HG03175 (cell line): ENCODE measurements at regions not wholly inside any gene's neighbourhood (a gene's known extent, or its start where the extent isn't known, plus 50 kb on each side); places are given as distances from the start of the nearest gene placed in this dataset.

ENCODE experiments used
- ATAC-seq: cut with Tn5 transposase; IDR thresholded peaks from one replicate; pipeline ENCODE4 v1.9.1; 2021; ENCODE audit warnings: mild to moderate bottlenecking, moderate library complexity; ENCODE audit not compliant: unreplicated experiment

DNA sequence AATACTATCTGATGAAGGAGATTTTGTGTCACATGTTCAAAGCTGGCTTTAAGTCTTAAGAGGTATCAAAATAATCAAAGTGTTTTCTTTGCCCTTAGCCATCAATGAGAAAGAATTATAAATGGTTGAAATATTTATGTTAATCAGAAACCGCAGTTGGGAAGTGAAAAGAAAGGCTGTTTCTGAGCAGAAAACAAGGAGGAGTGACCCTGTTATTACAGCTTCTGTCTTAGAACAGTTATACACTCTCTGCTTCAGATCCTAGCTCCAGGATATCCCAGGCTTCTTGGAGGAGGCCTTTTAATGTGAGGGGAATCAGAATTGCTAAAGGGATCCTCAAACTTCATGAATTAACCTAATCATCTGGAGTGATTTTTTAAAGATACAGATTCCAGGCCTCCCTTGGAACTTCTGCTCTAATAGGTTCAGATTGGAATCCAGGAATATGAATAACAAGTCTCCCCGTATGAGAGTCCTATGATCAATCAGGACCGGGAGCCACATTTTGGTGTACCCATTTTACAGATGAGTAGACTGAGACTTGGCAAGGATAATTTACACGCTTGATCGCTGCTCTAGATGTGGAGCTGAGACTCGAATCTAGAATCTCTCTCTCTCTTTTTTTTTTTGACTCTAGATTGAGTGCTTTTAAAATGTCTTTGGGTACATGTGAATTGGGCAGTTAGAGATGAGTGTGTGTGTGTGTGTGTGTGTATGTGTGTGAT is 50.8 kb upstream of the JAG1 start:
- ATAC-seq: no peak

- ATAC-seq: no peak
These were observed 55.3 kb upstream of the JAG1 start for GRCh38 chr20:10728873-10729670.

- no peak for ATAC-seq
These were observed 56.0 kb upstream of the JAG1 start for GRCh38 chr20:10729785-10730184.

DNA sequence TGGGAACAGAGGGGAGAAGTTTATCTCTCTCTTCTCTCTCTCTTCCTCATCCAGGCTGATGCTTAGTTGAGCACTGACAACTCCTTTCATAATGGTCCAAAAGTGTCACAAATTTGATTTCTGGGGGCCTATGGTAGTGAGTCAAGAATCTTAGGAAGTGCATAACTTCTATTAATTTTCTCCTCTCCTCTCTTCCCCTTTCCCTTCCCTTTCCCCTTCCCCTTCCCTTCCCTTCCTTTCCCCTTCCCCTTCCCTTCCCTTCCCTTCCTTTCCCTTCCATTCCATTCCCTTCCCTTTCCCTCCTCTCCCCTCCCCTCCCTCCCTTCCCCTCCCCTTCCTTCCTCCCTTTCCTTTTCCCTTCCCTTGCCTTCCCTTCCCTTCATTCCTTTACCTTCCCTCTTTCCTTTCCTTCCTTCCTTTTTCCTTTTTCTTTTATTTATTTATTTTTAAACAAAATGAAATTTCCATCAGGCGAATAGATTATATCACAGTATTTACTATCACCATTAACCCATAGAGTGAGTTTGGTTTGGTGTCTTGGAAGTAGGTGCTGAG is 56.9 kb upstream of the JAG1 start:
- ATAC-seq: no peak

- ATAC-seq: no peak
These were observed 57.6 kb upstream of the JAG1 start for GRCh38 chr20:10731190-10731965.

DNA sequence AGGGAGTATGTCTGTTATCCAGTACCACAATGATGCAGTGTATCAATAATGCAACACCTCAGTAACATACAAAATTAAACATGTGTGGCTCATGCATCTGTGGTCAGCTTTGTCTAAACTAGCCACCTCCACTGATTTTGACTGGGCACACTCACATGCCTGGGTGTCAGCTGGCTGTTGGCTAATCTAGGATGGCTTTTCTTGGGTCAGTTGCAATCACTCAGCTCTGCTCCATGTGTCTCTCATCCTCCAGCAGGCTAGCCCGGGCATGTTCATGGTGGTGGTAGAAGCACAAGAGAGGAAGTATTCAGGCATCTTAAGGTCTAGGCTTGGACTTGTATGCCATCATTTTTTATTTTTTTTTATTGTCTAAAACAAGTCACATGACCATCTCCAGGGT is 59.3 kb upstream of the JAG1 start:
- no peak for ATAC-seq

DNA sequence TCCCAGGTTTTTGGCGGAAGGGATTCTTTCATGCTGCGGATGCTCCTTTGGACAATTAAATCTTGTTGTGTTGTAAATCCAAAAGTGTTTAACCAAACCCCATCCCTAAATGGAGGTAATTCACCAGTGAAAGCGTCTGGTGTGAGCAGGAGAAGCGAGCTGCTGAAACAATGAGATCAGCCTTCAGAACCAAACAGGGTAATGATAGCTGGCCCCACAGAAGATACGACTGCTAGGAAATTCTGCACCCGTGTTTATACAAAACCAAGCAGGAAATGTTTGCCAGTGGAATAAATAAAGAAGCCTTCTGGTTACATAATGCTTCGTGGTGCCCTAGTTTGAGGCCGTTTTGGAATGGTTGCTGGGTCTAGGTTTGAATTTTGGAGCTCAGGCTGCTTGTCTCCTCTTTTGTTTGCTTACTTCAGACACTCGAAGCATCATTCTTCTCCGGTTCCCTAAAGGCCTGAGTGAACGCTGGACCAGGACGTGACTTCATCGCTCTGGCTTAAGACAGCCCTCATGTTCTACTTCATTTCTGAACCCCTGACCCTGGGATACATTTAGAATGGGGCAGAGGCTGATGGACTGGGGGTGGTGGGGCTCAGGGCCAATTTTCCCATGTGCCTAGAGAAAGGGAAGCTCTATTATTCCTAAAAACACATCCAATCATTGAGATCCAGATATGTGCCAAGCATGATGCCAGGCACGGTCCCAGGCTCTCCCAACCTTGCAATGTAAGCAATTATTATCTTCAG is 61.6 kb upstream of the JAG1 start:
- no peak for ATAC-seq

DNA sequence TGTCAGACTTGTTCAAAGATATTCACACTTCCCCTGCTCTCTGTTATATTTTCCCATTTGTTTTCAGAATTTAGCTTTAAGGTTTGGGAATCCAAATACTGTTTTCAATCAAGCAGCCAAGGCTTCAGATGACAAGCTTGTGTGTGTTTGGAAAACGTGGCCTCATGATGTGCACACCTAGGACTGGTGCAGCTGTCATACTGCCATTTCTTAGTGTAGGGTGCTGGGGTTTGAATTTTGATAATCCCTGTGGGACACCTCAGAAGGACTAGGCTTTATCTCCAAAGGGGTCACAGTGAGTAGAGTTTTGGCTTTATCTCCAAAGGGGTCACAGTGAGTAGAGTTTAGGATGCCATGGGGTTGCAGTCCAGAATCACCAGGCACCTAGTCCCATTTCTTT is 65.3 kb upstream of the JAG1 start:
- ATAC-seq: no peak

- ATAC-seq: no peak
These were observed 65.8 kb upstream of the JAG1 start for GRCh38 chr20:10739566-10739965.

DNA sequence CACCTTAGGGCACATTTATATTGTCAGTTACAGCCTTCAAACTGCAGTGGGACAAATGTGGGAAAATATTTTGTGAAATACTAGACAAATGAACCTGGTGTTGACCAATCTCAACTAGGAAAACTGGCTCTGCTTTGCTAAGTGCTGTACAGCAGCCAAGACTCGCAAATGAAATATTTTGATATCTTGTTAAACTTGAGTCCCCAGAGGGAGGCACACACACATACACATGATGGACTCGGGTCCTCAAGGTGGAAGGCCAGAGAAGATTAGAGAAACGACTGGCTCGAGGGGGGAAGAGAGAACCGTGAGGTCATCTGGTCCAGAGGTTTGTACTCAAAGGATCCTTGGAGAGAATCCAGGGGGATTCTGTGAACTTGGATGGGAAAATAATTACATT is 67.3 kb upstream of the JAG1 start:
- no peak for ATAC-seq

GRCh38 chr20:10745790-10746189 is 72.0 kb upstream of the JAG1 start:
- no peak for ATAC-seq

- no peak for ATAC-seq
These were observed 73.2 kb upstream of the JAG1 start for GRCh38 chr20:10747019-10747418.

GRCh38 chr20:10749084-10749483 is 75.3 kb upstream of the JAG1 start:
- no peak for ATAC-seq

- no peak for ATAC-seq
These were observed 78.4 kb upstream of the JAG1 start for GRCh38 chr20:10752206-10752605.

DNA sequence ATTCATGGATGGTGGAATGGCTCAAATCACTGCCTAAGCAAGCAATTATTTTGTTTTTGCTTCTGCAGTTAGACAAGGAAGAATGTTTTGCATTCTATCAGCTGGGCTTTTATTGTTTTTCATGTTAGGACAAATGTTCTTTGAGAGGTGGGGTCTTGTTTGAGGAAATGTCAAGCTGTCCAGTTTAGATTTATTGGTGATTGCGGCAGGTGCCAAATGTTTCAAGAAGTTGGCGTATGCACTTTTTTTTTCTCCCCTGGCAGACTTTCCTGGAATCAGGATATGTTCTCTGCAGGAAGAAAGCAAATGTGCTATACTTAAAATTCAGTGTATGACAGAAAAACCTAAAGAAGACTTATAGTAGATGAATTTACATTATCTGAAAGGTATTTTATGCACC is 81.0 kb upstream of the JAG1 start:
- no peak for ATAC-seq

GRCh38 chr20:10758446-10758845 is 84.6 kb upstream of the JAG1 start:
- ATAC-seq: no peak

GRCh38 chr20:10761232-10761631 is 87.4 kb upstream of the JAG1 start:
- ATAC-seq: no peak

DNA sequence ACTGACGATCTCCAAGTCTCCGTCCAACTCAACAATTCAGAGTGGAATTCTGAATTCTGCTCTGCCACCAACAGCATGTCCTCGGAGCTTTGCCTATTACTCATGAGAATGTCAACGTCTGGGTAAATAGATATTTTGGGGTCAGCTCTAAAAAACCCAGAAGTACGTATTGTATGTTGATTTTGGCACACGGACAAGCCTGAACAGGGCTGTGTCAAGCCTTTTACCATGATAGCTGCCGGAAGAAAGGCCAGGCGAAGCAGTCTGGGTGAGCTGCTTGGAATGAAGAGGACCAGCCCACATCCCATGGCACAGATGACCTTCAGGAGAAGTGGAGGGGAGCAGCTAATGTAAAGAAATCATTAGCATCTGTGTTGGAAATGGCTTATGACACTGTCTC is 88.0 kb upstream of the JAG1 start:
- no peak for ATAC-seq

GRCh38 chr20:10762216-10762615 is 88.4 kb upstream of the JAG1 start:
- ATAC-seq: no peak

DNA sequence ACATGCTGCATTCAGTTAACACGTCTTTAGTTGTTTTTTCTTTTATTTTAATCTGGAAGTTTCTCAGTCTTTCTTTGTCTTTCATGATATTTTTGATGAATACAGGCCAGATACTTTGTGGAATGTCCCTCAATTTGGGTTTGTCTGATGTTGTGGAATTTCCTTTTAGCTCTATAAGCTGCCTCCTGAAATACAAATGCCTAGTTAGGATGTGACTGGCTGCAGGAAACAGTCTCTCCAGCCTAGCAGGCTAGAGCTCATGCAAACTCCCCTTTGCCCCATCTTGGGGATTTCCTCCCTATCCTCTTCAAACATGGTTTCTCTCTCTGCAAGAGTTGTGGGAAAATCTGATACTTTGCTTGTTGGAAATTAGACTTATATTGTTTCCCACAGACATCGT is 89.3 kb upstream of the JAG1 start:
- no peak for ATAC-seq

DNA sequence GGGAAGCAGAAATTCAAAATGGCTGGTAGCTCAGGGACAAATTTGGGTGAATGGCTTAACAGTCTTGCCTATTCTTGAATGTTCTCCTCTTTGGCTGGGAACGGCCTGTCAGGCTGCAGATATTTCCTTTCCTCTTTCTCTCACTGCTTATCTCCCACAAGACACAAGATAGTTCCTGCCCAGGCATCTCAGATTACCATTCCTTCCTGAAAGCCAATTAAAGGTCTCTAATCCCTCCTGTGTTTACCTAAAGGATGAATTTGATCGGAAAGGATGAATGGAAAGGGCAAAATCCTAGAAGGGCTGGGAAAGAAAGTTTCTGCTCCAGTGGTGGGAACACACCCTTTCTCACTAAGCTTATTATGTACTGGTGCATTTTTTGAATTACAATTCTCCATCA is 95.9 kb upstream of the JAG1 start:
- ATAC-seq: no peak
